ENCODE measurements at regions not wholly inside any gene's neighbourhood (a gene's known extent, or its start where the extent isn't known, plus 50 kb on each side); places are given as distances from the start of the nearest gene placed in this dataset.
"Not testable (repeated sequence)": the region's sequence is repeated elsewhere in the genome, so short reads cannot be mapped to it uniquely, and the experiment has no call there.

- not testable (repeated sequence) for DNase-seq (ENCODE audit: low read depth in 2 of 2, low spot score in 1 of 2)
Observed at GRCh38 chr1:244156617-244157016, 105.5 kb downstream of the ZBTB18 start.

- no peak for DNase-seq (ENCODE audit: low read depth in 2 of 2, low spot score in 1 of 2)
Observed at GRCh38 chr1:244157731-244158438, 106.8 kb downstream of the ZBTB18 start.

- no peak for DNase-seq (ENCODE audit: low read depth in 2 of 2, low spot score in 1 of 2)
Observed at GRCh38 chr1:244159646-244160045, 108.6 kb downstream of the ZBTB18 start.

GRCh38 chr1:244160455-244161235, 109.6 kb downstream of the ZBTB18 start:
- no peak for DNase-seq (ENCODE audit: low read depth in 2 of 2, low spot score in 1 of 2)

- DNase-seq (ENCODE audit: low read depth in 2 of 2, low spot score in 1 of 2) = no peak
Observed at GRCh38 chr1:244161236-244161510, 110.1 kb downstream of the ZBTB18 start.

GRCh38 chr1:244162786-244163530, 111.9 kb downstream of the ZBTB18 start:
- no peak for DNase-seq (ENCODE audit: low read depth in 2 of 2, low spot score in 1 of 2)

GRCh38 chr1:244163861-244164510, 112.9 kb downstream of the ZBTB18 start:
- no peak for DNase-seq (ENCODE audit: low read depth in 2 of 2, low spot score in 1 of 2)

- DNase-seq (ENCODE audit: low read depth in 2 of 2, low spot score in 1 of 2) = no peak
Observed at GRCh38 chr1:244164511-244164890, 113.4 kb downstream of the ZBTB18 start.

GRCh38 chr1:244165021-244165420, 113.9 kb downstream of the ZBTB18 start:
- DNase-seq (ENCODE audit: low read depth in 2 of 2, low spot score in 1 of 2) = no peak

- no peak for DNase-seq (ENCODE audit: low read depth in 2 of 2, low spot score in 1 of 2)
Observed at GRCh38 chr1:244165701-244166100, 114.6 kb downstream of the ZBTB18 start.

- DNase-seq (ENCODE audit: low read depth in 2 of 2, low spot score in 1 of 2) = no peak
Observed at GRCh38 chr1:244171241-244171985, 120.3 kb downstream of the ZBTB18 start.

- DNase-seq (ENCODE audit: low read depth in 2 of 2, low spot score in 1 of 2) = no peak
Observed at GRCh38 chr1:244173240-244173639, 122.2 kb downstream of the ZBTB18 start.

- DNase-seq (ENCODE audit: low read depth in 2 of 2, low spot score in 1 of 2) = no peak
Observed at GRCh38 chr1:244173769-244174168, 122.7 kb downstream of the ZBTB18 start.

- DNase-seq (ENCODE audit: low read depth in 2 of 2, low spot score in 1 of 2) = no peak
Observed at GRCh38 chr1:244174922-244175521, 123.9 kb downstream of the ZBTB18 start.

- no peak for DNase-seq (ENCODE audit: low read depth in 2 of 2, low spot score in 1 of 2)
Observed at GRCh38 chr1:244176201-244176600, 125.1 kb downstream of the ZBTB18 start.

- no peak for DNase-seq (ENCODE audit: low read depth in 2 of 2, low spot score in 1 of 2)
Observed at GRCh38 chr1:244180256-244180655, 129.2 kb downstream of the ZBTB18 start.

GRCh38 chr1:244181867-244182266, 130.8 kb downstream of the ZBTB18 start:
- DNase-seq (ENCODE audit: low read depth in 2 of 2, low spot score in 1 of 2) = no peak

- no peak for DNase-seq (ENCODE audit: low read depth in 2 of 2, low spot score in 1 of 2)
Observed at GRCh38 chr1:244183037-244183436, 132.0 kb downstream of the ZBTB18 start.

- no peak for DNase-seq (ENCODE audit: low read depth in 2 of 2, low spot score in 1 of 2)
Observed at GRCh38 chr1:244186372-244186771, 135.3 kb downstream of the ZBTB18 start.

GRCh38 chr1:244187310-244187709, 136.2 kb downstream of the ZBTB18 start:
- DNase-seq (ENCODE audit: low read depth in 2 of 2, low spot score in 1 of 2) = no peak

- no peak for DNase-seq (ENCODE audit: low read depth in 2 of 2, low spot score in 1 of 2)
Observed at GRCh38 chr1:244191581-244191980, 140.5 kb downstream of the ZBTB18 start.
